ENCODE measurements at regions not wholly inside any gene's neighbourhood (a gene's known extent, or its start where the extent isn't known, plus 50 kb on each side); places are given as distances from the start of the nearest gene placed in this dataset.

DNA sequence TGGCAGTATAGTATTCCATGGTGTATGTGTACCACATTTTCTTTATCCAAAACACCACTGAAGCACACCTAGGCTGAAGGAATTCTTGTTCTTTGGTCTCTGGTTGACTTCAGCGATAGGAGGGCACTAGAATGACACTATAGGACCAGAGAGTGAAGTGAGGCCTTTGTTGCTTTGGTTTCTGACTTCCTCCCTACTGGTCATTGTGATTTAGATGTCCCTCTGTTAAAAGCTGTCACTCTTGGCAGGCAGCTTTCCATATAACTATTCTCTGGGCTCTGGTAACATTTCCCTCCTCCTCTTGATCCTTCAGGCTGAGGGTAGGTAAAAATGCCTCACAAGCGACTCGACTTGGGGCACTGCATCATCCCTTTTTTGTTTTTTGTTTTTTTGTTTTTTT, 236.3 kb downstream of the MAFB start:
- TF ChIP-seq, protein P1, sequence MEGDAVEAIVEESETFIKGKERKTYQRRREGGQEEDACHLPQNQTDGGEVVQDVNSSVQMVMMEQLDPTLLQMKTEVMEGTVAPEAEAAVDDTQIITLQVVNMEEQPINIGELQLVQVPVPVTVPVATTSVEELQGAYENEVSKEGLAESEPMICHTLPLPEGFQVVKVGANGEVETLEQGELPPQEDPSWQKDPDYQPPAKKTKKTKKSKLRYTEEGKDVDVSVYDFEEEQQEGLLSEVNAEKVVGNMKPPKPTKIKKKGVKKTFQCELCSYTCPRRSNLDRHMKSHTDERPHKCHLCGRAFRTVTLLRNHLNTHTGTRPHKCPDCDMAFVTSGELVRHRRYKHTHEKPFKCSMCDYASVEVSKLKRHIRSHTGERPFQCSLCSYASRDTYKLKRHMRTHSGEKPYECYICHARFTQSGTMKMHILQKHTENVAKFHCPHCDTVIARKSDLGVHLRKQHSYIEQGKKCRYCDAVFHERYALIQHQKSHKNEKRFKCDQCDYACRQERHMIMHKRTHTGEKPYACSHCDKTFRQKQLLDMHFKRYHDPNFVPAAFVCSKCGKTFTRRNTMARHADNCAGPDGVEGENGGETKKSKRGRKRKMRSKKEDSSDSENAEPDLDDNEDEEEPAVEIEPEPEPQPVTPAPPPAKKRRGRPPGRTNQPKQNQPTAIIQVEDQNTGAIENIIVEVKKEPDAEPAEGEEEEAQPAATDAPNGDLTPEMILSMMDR (IDR thresholded peaks at IDR 0.05; ENCODE audit: low read depth, low read length), result no peak
- TF ChIP-seq EZH2phosphoT487 (IDR thresholded peaks at IDR 0.05; ENCODE audit: low read depth), result no peak
- Histone ChIP-seq H3K27me3 (ENCODE audit: low read depth, low read length) (peaks cover 42% of the 10 kb centered on the region), H3K36me3 (replicated peaks; ENCODE audit: low read depth, low read length) (no peaks in the 10 kb centered on the region), H3K27ac (ENCODE audit: low read length) (no peak overlapping the region), H3K79me2 (ENCODE audit: low read length) (no peaks in the 10 kb centered on the region), H2AFZ (ENCODE audit: low read depth, low read length) (no peak overlapping the region), H3K4me2 (ENCODE audit: low read length) (no peak overlapping the region), H3K9me3 (ENCODE audit: insufficient read depth, low read length) (no peaks in the 10 kb centered on the region), H3K4me3 (ENCODE audit: low read length) (no peak overlapping the region), H4K20me1 (ENCODE audit: insufficient read depth, low read length) (no peaks in the 10 kb centered on the region), H3K4me1 (ENCODE audit: low read length) (no peaks in the 10 kb centered on the region), H3K9ac (ENCODE audit: low read length) (no peak overlapping the region)

DNA sequence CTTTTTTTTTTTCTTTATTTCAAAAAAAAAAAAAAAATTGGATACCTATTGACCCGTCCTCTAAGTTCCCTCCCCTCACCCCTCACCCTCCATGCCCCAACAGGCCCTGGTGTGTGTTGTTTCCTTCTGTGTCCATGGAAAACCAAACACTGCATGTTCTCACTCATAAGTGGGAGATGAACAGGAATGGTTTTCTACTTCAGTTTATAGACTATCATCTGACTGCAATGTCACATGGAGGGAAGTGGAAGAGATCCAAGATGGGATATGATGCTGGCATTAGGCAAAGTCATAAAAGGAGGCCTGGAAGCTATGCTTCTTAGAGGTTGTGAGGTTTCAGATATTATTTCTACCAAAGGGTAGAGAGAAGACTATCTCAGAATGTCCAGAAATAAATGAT, 237.5 kb downstream of the MAFB start:
- no peak for TF ChIP-seq EZH2phosphoT487 (IDR thresholded peaks at IDR 0.05; ENCODE audit: low read depth)
- TF ChIP-seq, protein P1 (IDR thresholded peaks at IDR 0.05; ENCODE audit: low read depth, low read length), result no peak
- H3K9ac ChIP-seq (ENCODE audit: low read length), result no peak overlapping the region
- H3K9me3 ChIP-seq (ENCODE audit: insufficient read depth, low read length), result no peaks in the 10 kb centered on the region
- no peak overlapping the region for H3K4me3 ChIP-seq (ENCODE audit: low read length)
- H3K4me1 ChIP-seq (ENCODE audit: low read length), result no peaks in the 10 kb centered on the region
- H2AFZ ChIP-seq (ENCODE audit: low read depth, low read length), result no peak overlapping the region
- peaks cover 42% of the 10 kb centered on the region for H3K27me3 ChIP-seq (ENCODE audit: low read depth, low read length)
- no peak overlapping the region for H3K4me2 ChIP-seq (ENCODE audit: low read length)
- H4K20me1 ChIP-seq (ENCODE audit: insufficient read depth, low read length), result no peaks in the 10 kb centered on the region
- H3K36me3 ChIP-seq (replicated peaks; ENCODE audit: low read depth, low read length), result no peaks in the 10 kb centered on the region
- no peaks in the 10 kb centered on the region for H3K79me2 ChIP-seq (ENCODE audit: low read length)
- no peak overlapping the region for H3K27ac ChIP-seq (ENCODE audit: low read length)

DNA sequence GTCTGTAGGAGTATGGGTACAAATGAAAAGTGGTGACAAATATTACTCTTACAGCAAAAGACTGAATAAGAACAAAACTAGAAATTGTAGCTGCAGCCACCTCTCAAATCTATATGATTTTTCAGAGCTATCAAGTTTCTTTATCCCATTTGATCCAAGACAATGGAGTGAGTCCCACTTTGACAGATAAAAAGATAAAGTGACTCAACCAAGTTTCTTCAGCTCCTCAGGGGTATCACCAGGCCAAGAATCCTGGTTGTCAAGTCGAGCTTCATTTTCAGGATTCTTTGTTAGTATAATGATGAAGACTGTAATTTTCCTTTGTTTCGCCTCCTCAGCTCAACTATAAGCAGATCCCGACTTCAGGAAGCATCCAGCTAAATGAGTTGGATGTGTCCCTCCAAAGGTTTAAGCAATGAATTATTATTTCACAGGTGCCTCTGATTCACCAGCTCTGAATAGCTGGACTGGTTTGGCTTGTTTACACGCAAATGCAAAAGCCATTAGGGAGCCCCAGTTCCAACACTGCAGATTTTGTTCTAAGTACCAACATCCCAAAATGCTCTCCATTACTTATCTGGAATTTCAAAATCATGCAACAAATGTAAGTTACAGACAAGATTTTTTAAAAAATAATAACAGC, 238.9 kb downstream of the MAFB start:
- Histone ChIP-seq H3K36me3 (replicated peaks; ENCODE audit: low read depth, low read length) (no peaks in the 10 kb centered on the region), H3K4me1 (ENCODE audit: low read length) (no peaks in the 10 kb centered on the region), H3K4me2 (ENCODE audit: low read length) (no peak overlapping the region), H3K27me3 (ENCODE audit: low read depth, low read length) (peaks cover 31% of the 10 kb centered on the region), H4K20me1 (ENCODE audit: insufficient read depth, low read length) (no peaks in the 10 kb centered on the region), H3K79me2 (ENCODE audit: low read length) (no peaks in the 10 kb centered on the region), H3K27ac (ENCODE audit: low read length) (no peak overlapping the region), H2AFZ (ENCODE audit: low read depth, low read length) (no peak overlapping the region), H3K9me3 (ENCODE audit: insufficient read depth, low read length) (no peaks in the 10 kb centered on the region), H3K9ac (ENCODE audit: low read length) (no peak overlapping the region), H3K4me3 (ENCODE audit: low read length) (no peak overlapping the region)
- no peak for TF ChIP-seq EZH2phosphoT487 (IDR thresholded peaks at IDR 0.05; ENCODE audit: low read depth)
- TF ChIP-seq, protein P1 (IDR thresholded peaks at IDR 0.05; ENCODE audit: low read depth, low read length), result no peak

DNA sequence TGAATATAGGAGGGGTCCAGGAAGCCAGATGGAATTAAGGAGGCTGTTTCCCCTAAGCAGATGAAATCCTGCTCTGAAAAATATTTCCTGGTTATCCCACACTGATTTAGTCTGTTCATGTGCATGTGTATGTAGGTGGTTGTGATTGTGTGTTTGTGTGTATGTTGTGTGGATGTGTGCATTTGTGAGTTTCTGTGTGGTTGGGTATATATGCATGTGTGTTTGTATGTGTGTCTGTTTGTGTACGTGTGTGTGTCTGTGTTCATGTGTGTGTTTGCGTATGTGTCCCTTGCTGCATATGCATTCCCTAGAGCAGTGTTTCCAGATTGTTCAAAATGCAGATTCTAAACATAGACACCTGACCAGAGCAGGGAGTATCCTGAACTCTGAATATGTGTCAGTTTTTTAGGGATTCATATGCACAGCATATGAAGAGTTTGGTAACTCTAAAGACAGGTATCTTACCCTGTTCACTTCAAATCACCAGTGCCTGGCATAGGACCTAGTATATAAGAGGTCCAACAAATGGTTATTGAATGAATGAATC, 239.8 kb downstream of the MAFB start:
- no peaks in the 10 kb centered on the region for H3K9me3 ChIP-seq (ENCODE audit: insufficient read depth, low read length)
- no peak overlapping the region for H3K4me3 ChIP-seq (ENCODE audit: low read length)
- H4K20me1 ChIP-seq (ENCODE audit: insufficient read depth, low read length), result no peaks in the 10 kb centered on the region
- peaks cover 25% of the 10 kb centered on the region for H3K27me3 ChIP-seq (ENCODE audit: low read depth, low read length)
- no peak overlapping the region for H3K9ac ChIP-seq (ENCODE audit: low read length)
- no peaks in the 10 kb centered on the region for H3K79me2 ChIP-seq (ENCODE audit: low read length)
- H2AFZ ChIP-seq (ENCODE audit: low read depth, low read length), result no peak overlapping the region
- no peaks in the 10 kb centered on the region for H3K4me1 ChIP-seq (ENCODE audit: low read length)
- no peak overlapping the region for H3K4me2 ChIP-seq (ENCODE audit: low read length)
- no peaks in the 10 kb centered on the region for H3K36me3 ChIP-seq (replicated peaks; ENCODE audit: low read depth, low read length)
- no peak overlapping the region for H3K27ac ChIP-seq (ENCODE audit: low read length)
- no peak for TF ChIP-seq EZH2phosphoT487 (IDR thresholded peaks at IDR 0.05; ENCODE audit: low read depth)
- TF ChIP-seq, protein P1 (IDR thresholded peaks at IDR 0.05; ENCODE audit: low read depth, low read length), result no peak
